Choroid plexus epithelial cell (primary cell): ENCODE measurements at regions not wholly inside any gene's neighbourhood (a gene's known extent, or its start where the extent isn't known, plus 50 kb on each side); places are given as distances from the start of the nearest gene placed in this dataset.
"Not testable (repeated sequence)": the region's sequence is repeated elsewhere in the genome, so short reads cannot be mapped to it uniquely, and the experiment has no call there.

Experiments used
- DNase-seq: peaks from one replicate; pipeline ENCODE4 v3.0.0-alpha.2; 2010; ENCODE audit warnings: low read depth
- H3K4me3 ChIP-seq: 2 replicates; pipeline ENCODE4 v1.5.1; 2011; ENCODE audit warnings: low read depth, mild to moderate bottlenecking, control low read depth, low read length, moderate library complexity
- CTCF ChIP-seq: conservative IDR thresholded peaks from 2 replicates; pipeline ENCODE4 v1.5.1; 2011; ENCODE audit warnings: low read depth, mild to moderate bottlenecking, control low read depth, inconsistent platforms, low read length, moderate library complexity

GRCh38 chr2:84301717-84302116 lies 157.4 kb downstream of the SUCLG1 start:
- no peak for DNase-seq
- no peak overlapping the region for H3K4me3 ChIP-seq
- TF ChIP-seq CTCF, result no peak

DNA sequence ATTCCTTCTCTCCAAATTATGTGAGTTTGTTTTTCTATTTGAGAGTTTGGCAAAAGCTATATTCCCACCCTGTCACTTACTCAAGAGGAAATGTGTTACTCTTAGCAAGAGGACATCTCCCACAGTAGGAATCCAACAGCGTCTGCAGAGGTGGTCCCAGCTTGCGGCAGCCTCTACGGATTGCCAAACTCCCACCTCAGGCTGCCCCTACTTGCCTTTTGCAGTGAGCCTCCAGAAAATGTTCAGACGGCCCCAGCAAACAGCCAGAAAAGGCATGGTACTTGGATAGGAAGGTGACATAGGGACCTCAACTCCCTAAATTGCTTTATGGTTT lies 158.4 kb downstream of the SUCLG1 start:
- no peak for DNase-seq
- TF ChIP-seq CTCF, result no peak
- no peak overlapping the region for H3K4me3 ChIP-seq

GRCh38 chr2:84300001-84300695 lies 158.9 kb downstream of the SUCLG1 start:
- H3K4me3 ChIP-seq, DNase-seq: not testable (repeated sequence)

DNA sequence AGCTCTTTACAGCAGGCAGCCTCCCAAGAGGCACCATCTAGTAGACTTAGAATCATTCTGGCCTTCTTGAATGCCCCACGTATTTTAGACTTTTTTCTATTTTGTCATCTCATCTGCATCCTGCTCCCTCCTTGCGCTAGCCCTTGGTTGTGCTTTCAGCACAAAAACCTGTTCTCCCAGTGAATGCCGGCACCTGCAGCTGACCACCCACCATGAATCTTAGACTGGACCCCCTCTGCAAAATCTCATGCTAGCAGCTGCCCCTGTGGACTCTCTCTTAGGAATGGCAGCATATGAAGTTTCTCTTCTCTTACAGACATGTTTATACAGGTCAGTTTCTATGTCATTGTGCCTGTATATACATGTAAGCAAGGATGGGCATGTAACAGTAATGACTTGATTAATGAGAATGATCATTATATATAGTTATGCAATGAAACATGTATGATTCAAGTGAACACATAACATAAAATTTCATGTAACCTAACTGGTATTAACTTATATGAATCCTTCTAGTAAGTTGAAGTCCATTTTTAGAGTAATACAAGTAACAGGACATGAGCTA lies 159.8 kb downstream of the SUCLG1 start:
- TF ChIP-seq CTCF, result no peak
- no peak for DNase-seq
- H3K4me3 ChIP-seq, result no peak overlapping the region

DNA sequence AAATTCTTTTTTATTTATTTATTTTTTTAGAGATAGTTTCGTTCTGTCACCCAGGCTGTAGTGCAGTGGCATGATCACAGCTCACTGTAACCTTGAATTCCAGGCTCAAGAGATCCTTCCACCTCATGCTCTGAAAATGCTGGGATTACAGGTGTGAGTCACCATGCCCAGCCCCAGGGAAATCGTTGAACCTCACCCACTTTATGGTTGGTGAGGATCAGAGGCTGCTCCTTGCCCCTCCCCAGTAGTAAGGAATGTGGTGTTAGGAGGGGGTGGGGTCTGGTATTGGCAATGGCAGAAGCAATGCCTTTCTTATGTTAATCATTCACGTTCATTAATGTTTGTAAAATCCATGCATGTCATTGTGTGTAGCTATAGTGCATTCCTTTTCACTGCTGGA lies 161.9 kb downstream of the SUCLG1 start:
- H3K4me3 ChIP-seq, result no peak overlapping the region
- no peak for DNase-seq
- TF ChIP-seq CTCF, result no peak

GRCh38 chr2:84293791-84294380 lies 165.2 kb downstream of the SUCLG1 start:
- DNase-seq, result no peak
- no peak overlapping the region for H3K4me3 ChIP-seq
- no peak for TF ChIP-seq CTCF

DNA sequence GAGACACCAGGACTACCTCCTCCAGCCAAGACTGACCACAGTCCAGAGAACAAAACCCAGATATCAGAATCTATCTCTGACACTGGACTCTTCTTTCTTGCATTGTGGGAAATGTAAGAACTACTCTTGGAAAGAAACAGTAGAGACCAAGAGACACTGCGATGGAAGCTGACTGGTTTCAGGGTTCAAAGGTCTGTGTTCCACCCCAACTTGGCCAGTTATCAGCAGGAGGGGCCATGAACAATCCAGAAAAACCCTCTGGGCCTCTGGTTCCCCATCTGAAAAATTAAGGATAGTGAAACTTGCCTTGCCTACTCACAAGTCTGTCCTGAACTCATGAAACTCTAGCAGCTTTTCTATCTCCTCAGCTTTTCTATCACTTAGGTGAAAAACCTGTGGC lies 166.5 kb downstream of the SUCLG1 start:
- no peak for TF ChIP-seq CTCF
- no peak for DNase-seq
- H3K4me3 ChIP-seq, result no peak overlapping the region
